ENCODE measurements at regions not wholly inside any gene's neighbourhood (a gene's known extent, or its start where the extent isn't known, plus 50 kb on each side); places are given as distances from the start of the nearest gene placed in this dataset.

- H3K36me3 ChIP-seq (ENCODE audit: low read depth, low read length) = no peaks in the 10 kb centered on the region
Observed at GRCh38 chr12:33813536-33813935, 208.8 kb upstream of the ALG10 start.

GRCh38 chr12:33817713-33818112 lies 204.6 kb upstream of the ALG10 start:
- no peak overlapping the region for H3K9ac ChIP-seq (ENCODE audit: low read length)
- no peaks in the 10 kb centered on the region for H3K27me3 ChIP-seq (ENCODE audit: low read length)
- POLR2A ChIA-PET (ENCODE audit: unreplicated experiment) = no interaction called here
- DNase-seq (no peak), ATAC-seq (no peak)
- TF ChIP-seq CTCF (conservative IDR thresholded peaks at IDR 0.05; ENCODE audit: low read depth, low read length) (no peak), EZH2 (IDR thresholded peaks at IDR 0.05; ENCODE audit: low read length, unreplicated experiment) (no peak), EZH2phosphoT487 (IDR thresholded peaks at IDR 0.05; ENCODE audit: borderline replicate concordance, low read length) (no peak)
- CTCF ChIA-PET = no interaction called here
- no peaks in the 10 kb centered on the region for H3K36me3 ChIP-seq (ENCODE audit: low read depth, low read length)
- BruUV-seq (replicated peaks) = no TSS peak
- intact Hi-C loops (cut with micrococcal nuclease) = no loop called here
- no peaks in the 10 kb centered on the region for H4K20me1 ChIP-seq (ENCODE audit: low read length)
- no peak overlapping the region for H2AFZ ChIP-seq (ENCODE audit: low read length)
- H3K9me3 ChIP-seq (ENCODE audit: low read length) = no peaks in the 10 kb centered on the region
- H3K9me2 ChIP-seq (replicated peaks; ENCODE audit: low read length) = no peaks in the 10 kb centered on the region
- H3K4me1 ChIP-seq (ENCODE audit: insufficient read depth, low read length) = no peaks in the 10 kb centered on the region
- H3K27ac ChIP-seq (ENCODE audit: low read length) = no peak overlapping the region
- no peak overlapping the region for H3K4me2 ChIP-seq (ENCODE audit: low read length)
- H3K4me3 ChIP-seq (ENCODE audit: low read length) = no peak overlapping the region
- H3K79me2 ChIP-seq (ENCODE audit: low read length) = no peaks in the 10 kb centered on the region
- no peaks in the 10 kb centered on the region for H3F3A ChIP-seq (ENCODE audit: low read length, unreplicated experiment)

More at GRCh38 chr12:33813536-33813935, 208.8 kb upstream of the ALG10 start:
- no peaks in the 10 kb centered on the region for H3K9me2 ChIP-seq (replicated peaks; ENCODE audit: low read length)
- intact Hi-C loops (cut with micrococcal nuclease) = no loop called here
- H3K4me2 ChIP-seq (ENCODE audit: low read length) = no peak overlapping the region
- H3K27ac ChIP-seq (ENCODE audit: low read length) = no peak overlapping the region
- H3K4me3 ChIP-seq (ENCODE audit: low read length) = no peak overlapping the region
- ATAC-seq (no peak), DNase-seq (no peak)
- H2AFZ ChIP-seq (ENCODE audit: low read length) = no peak overlapping the region
- no TSS peak for BruUV-seq (replicated peaks)
- H3K4me1 ChIP-seq (ENCODE audit: insufficient read depth, low read length) = no peaks in the 10 kb centered on the region
- no peaks in the 10 kb centered on the region for H4K20me1 ChIP-seq (ENCODE audit: low read length)
- no peaks in the 10 kb centered on the region for H3K79me2 ChIP-seq (ENCODE audit: low read length)
- TF ChIP-seq EZH2 (IDR thresholded peaks at IDR 0.05; ENCODE audit: low read length, unreplicated experiment) (no peak), CTCF (conservative IDR thresholded peaks at IDR 0.05; ENCODE audit: low read depth, low read length) (no peak), EZH2phosphoT487 (IDR thresholded peaks at IDR 0.05; ENCODE audit: borderline replicate concordance, low read length) (no peak)
- POLR2A ChIA-PET (ENCODE audit: unreplicated experiment) = no interaction called here
- no peak overlapping the region for H3K9ac ChIP-seq (ENCODE audit: low read length)
- no peaks in the 10 kb centered on the region for H3F3A ChIP-seq (ENCODE audit: low read length, unreplicated experiment)
- no peaks in the 10 kb centered on the region for H3K9me3 ChIP-seq (ENCODE audit: low read length)
- CTCF ChIA-PET = no interaction called here
- H3K27me3 ChIP-seq (ENCODE audit: low read length) = no peaks in the 10 kb centered on the region

- POLR2A ChIA-PET (ENCODE audit: unreplicated experiment) = no interaction called here
- intact Hi-C loops (cut with micrococcal nuclease) = no loop called here
Observed at GRCh38 chr12:33818313-33818712, 204.0 kb upstream of the ALG10 start.

More at GRCh38 chr12:33818313-33818712, 204.0 kb upstream of the ALG10 start:
- no peaks in the 10 kb centered on the region for H3K36me3 ChIP-seq (ENCODE audit: low read depth, low read length)
- no peak overlapping the region for H3K4me3 ChIP-seq (ENCODE audit: low read length)
- no peaks in the 10 kb centered on the region for H3K79me2 ChIP-seq (ENCODE audit: low read length)
- H3K4me2 ChIP-seq (ENCODE audit: low read length) = no peak overlapping the region
- TF ChIP-seq EZH2phosphoT487 (IDR thresholded peaks at IDR 0.05; ENCODE audit: borderline replicate concordance, low read length) (no peak), CTCF (conservative IDR thresholded peaks at IDR 0.05; ENCODE audit: low read depth, low read length) (no peak), EZH2 (IDR thresholded peaks at IDR 0.05; ENCODE audit: low read length, unreplicated experiment) (no peak)
- H3F3A ChIP-seq (ENCODE audit: low read length, unreplicated experiment) = no peaks in the 10 kb centered on the region
- no peaks in the 10 kb centered on the region for H3K9me3 ChIP-seq (ENCODE audit: low read length)
- CTCF ChIA-PET = no interaction called here
- no peak for DNase-seq
- H3K9me2 ChIP-seq (replicated peaks; ENCODE audit: low read length) = no peaks in the 10 kb centered on the region
- no peaks in the 10 kb centered on the region for H3K27me3 ChIP-seq (ENCODE audit: low read length)
- H3K4me1 ChIP-seq (ENCODE audit: insufficient read depth, low read length) = no peaks in the 10 kb centered on the region
- no peak for ATAC-seq
- no peak overlapping the region for H3K27ac ChIP-seq (ENCODE audit: low read length)
- no TSS peak for BruUV-seq (replicated peaks)
- H4K20me1 ChIP-seq (ENCODE audit: low read length) = no peaks in the 10 kb centered on the region
- H3K9ac ChIP-seq (ENCODE audit: low read length) = no peak overlapping the region
- H2AFZ ChIP-seq (ENCODE audit: low read length) = no peak overlapping the region

All from PC-3 (cell line).